Esophagus muscularis mucosa (tissue), 4 donors: ENCODE measurements at regions not wholly inside any gene's neighbourhood (a gene's known extent, or its start where the extent isn't known, plus 50 kb on each side); places are given as distances from the start of the nearest gene placed in this dataset.

ENCODE experiments used
- EP300 ChIP-seq: sonication (generic); formaldehyde crosslinking; IDR thresholded peaks from one replicate; pipeline ENCODE4 v1.6.1; 2017; ENCODE audit warnings: antibody characterized with exemption
- POLR2AphosphoS5 ChIP-seq, 2 donors: sonication (generic); formaldehyde crosslinking; IDR thresholded peaks; one replicate each; pipeline ENCODE4 v1.6.1; 2017; ENCODE audit warnings: antibody characterized with exemption in 2 of 2
- TF ChIP-seq, protein P1 (sequence below), 3 experiments: fragments of 200-600 bp in 2 of 3; fragments of 450-650 bp in 1 of 3; sonication (generic) in 2 of 3; IDR thresholded peaks; one replicate each; pipeline ENCODE4 v1.5.1; 2017 to 2019; ENCODE audit warnings: antibody characterized with exemption in 3 of 3, mild to moderate bottlenecking in 2 of 3, moderate library complexity in 1 of 3

DNA sequence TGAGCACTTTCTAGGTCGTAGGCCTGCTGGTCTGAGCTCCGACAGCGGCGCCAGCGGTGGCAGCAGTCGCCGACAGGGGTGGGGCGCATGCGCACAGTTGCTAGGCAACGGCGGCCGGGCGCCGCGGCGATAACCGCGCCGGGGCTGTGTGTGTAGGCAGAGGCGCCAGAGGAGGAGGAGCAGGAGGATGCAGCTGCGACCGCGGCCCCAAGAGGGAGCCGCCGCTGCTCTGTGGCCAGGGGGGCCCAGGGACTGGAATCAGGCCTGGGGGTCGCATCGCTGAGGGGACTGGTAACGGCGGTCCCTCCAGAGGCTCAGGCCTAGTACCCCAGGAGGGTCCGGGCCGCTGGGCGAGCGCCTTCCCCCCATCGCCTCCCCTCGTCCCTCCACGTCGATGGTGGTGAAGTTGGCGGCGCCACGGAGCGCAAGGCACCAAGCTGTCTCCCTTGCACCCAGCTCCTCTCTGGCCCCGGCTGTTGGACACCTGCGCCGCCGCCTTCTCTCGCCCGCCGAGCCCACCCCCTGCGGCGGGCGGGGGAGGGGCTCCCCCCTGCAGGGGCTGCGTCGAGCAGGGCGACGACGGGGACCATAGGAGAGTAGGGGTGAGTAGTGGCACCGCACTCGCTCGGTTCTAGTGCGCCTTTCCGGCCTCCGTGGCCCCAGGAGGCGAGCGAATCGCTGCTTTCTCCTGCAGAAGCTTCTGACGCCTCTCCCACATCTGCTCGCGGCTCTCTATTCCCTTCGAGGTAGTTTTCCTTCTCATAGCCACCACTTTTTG is 58.6 kb upstream of the ZC4H2 start, which contains the start of gene ZC3H12B:
- no peak for TF ChIP-seq EP300
- peak; percentile 52 to 83 for TF ChIP-seq POLR2AphosphoS5 (IDR thresholded peaks at IDR 0.05)
- TF ChIP-seq, protein P1, sequence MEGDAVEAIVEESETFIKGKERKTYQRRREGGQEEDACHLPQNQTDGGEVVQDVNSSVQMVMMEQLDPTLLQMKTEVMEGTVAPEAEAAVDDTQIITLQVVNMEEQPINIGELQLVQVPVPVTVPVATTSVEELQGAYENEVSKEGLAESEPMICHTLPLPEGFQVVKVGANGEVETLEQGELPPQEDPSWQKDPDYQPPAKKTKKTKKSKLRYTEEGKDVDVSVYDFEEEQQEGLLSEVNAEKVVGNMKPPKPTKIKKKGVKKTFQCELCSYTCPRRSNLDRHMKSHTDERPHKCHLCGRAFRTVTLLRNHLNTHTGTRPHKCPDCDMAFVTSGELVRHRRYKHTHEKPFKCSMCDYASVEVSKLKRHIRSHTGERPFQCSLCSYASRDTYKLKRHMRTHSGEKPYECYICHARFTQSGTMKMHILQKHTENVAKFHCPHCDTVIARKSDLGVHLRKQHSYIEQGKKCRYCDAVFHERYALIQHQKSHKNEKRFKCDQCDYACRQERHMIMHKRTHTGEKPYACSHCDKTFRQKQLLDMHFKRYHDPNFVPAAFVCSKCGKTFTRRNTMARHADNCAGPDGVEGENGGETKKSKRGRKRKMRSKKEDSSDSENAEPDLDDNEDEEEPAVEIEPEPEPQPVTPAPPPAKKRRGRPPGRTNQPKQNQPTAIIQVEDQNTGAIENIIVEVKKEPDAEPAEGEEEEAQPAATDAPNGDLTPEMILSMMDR (IDR thresholded peaks at IDR 0.05): peak in 2 of 3 experiments; percentile 20 to 67
